GM23338 (cell line): ENCODE measurements at regions not wholly inside any gene's neighbourhood (a gene's known extent, or its start where the extent isn't known, plus 50 kb on each side); places are given as distances from the start of the nearest gene placed in this dataset.

ENCODE experiments used
- ATAC-seq: fragments of 200-7000 bp; cut with Tn5 transposase; 3 replicates; pipeline ENCODE4 v1.9.1; 2020
- DNase-seq: peaks from one replicate; pipeline ENCODE4 v3.0.0-alpha.2; 2015; ENCODE audit warnings: low spot score
- H2AFZ ChIP-seq: fragments of 200-600 bp; sonication (generic); 2 replicates; pipeline ENCODE4 v1.8.0; 2016; ENCODE audit warnings: antibody characterized with exemption, mild to moderate bottlenecking, moderate library complexity
- H3F3A ChIP-seq: fragments of 200-600 bp; sonication (generic); replicated peaks from 2 replicates; pipeline ENCODE4 v1.8.0; 2017; ENCODE audit warnings: antibody characterized with exemption, mixed run types, low read depth
- H3K27ac ChIP-seq: fragments of 200-600 bp; sonication (generic); 2 replicates; pipeline ENCODE4 v1.6.1; 2016; ENCODE audit warnings: low read depth
- H3K27me3 ChIP-seq: fragments of 200-600 bp; sonication (generic); 2 replicates; pipeline ENCODE4 v1.8.0; 2016; ENCODE audit warnings: mild to moderate bottlenecking, mixed run types, moderate library complexity; ENCODE audit not compliant: insufficient read depth
- H3K36me3 ChIP-seq: fragments of 200-600 bp; sonication (generic); 2 replicates; pipeline ENCODE4 v1.8.0; 2016; ENCODE audit warnings: mild to moderate bottlenecking; ENCODE audit not compliant: insufficient read depth
- H3K4me1 ChIP-seq: fragments of 200-600 bp; sonication (generic); 2 replicates; pipeline ENCODE4 v1.8.0; 2016; ENCODE audit warnings: mild to moderate bottlenecking, moderate library complexity; ENCODE audit not compliant: insufficient read depth
- H3K4me2 ChIP-seq: fragments of 200-600 bp; sonication (generic); 2 replicates; pipeline ENCODE4 v1.7.1; 2017; ENCODE audit warnings: mixed run types
- H3K4me3 ChIP-seq: fragments of 200-600 bp; sonication (generic); 2 replicates; pipeline ENCODE4 v1.6.1; 2016; ENCODE audit warnings: mixed run types
- H3K79me2 ChIP-seq: fragments of 200-600 bp; sonication (generic); replicated peaks from 2 replicates; pipeline ENCODE4 v1.8.0; 2017; ENCODE audit warnings: mild to moderate bottlenecking; ENCODE audit not compliant: insufficient read depth
- H3K9me2 ChIP-seq: fragments of 200-600 bp; sonication (generic); 2 replicates; pipeline ENCODE4 v1.8.0; 2017; ENCODE audit not compliant: insufficient read depth
- H4K20me1 ChIP-seq: fragments of 200-600 bp; sonication (generic); replicated peaks from 2 replicates; pipeline ENCODE4 v1.8.0; 2017; ENCODE audit warnings: mild to moderate bottlenecking; ENCODE audit not compliant: insufficient read depth
- H3K27ac Mint-ChIP-seq: 2 replicates; pipeline ENCODE4 v1.8.0; 2020; ENCODE audit warnings: inconsistent platforms, mild to moderate bottlenecking, moderate library complexity, mixed read lengths
- H3K27me3 Mint-ChIP-seq: 3 replicates; pipeline ENCODE4 v1.8.0; 2022; ENCODE audit warnings: low read depth, mild to moderate bottlenecking, moderate library complexity, mixed read lengths, inconsistent platforms; ENCODE audit not compliant: insufficient read depth, poor library complexity
- H3K36me3 Mint-ChIP-seq: 3 replicates; pipeline ENCODE4 v1.8.0; 2021; ENCODE audit warnings: low read depth, mild to moderate bottlenecking, inconsistent platforms, moderate library complexity, mixed read lengths
- H3K4me1 Mint-ChIP-seq: 3 replicates; pipeline ENCODE4 v1.8.0; 2020; ENCODE audit warnings: mild to moderate bottlenecking, inconsistent platforms, mixed read lengths
- H3K4me3 Mint-ChIP-seq: 3 replicates; pipeline ENCODE4 v1.8.0; 2021; ENCODE audit warnings: moderate library complexity, mild to moderate bottlenecking, inconsistent platforms, mixed read lengths
- H3K9me3 Mint-ChIP-seq: 3 replicates; pipeline ENCODE4 v1.8.0; 2020; ENCODE audit warnings: moderate library complexity, mild to moderate bottlenecking, inconsistent platforms, mixed read lengths
- CREB1 ChIP-seq: fragments of 250-450 bp; sonication (Bioruptor Pico); IDR thresholded peaks from 2 replicates; pipeline ENCODE4 v1.5.0; 2020; ENCODE audit warnings: low read depth, mild to moderate bottlenecking, moderate library complexity
- EZH2phosphoT487 ChIP-seq: fragments of 200-600 bp; sonication (generic); IDR thresholded peaks from one replicate; pipeline ENCODE4 v1.8.1; 2018; ENCODE audit warnings: antibody characterized with exemption; ENCODE audit not compliant: unreplicated experiment
- JUNB ChIP-seq: IDR thresholded peaks from one replicate; pipeline ENCODE4 v1.6.1; 2016; ENCODE audit warnings: antibody characterized with exemption; ENCODE audit not compliant: unreplicated experiment
- POLR2AphosphoS5 ChIP-seq: IDR thresholded peaks from 2 replicates; pipeline ENCODE4 v1.6.1; 2016; ENCODE audit warnings: antibody characterized with exemption, low read depth
- STAT1 ChIP-seq: IDR thresholded peaks from one replicate; pipeline ENCODE4 v1.6.1; 2016; ENCODE audit warnings: antibody characterized with exemption; ENCODE audit not compliant: unreplicated experiment
- ZNF114 ChIP-seq: fragments of 250-450 bp; sonication (Bioruptor Pico); IDR thresholded peaks from 2 replicates; pipeline ENCODE4 v1.5.0; 2020; ENCODE audit warnings: mild to moderate bottlenecking, moderate library complexity
- ZNF331 ChIP-seq: fragments of 250-450 bp; sonication (Bioruptor Pico); IDR thresholded peaks from 2 replicates; pipeline ENCODE4 v1.5.0; 2020; ENCODE audit warnings: low read depth, mild to moderate bottlenecking, moderate library complexity
- TF ChIP-seq, protein P1 (sequence below): IDR thresholded peaks from one replicate; pipeline ENCODE4 v1.6.1; 2018; ENCODE audit warnings: antibody characterized with exemption; ENCODE audit not compliant: unreplicated experiment
- TF ChIP-seq, protein P2 (sequence below): fragments of 250-450 bp; sonication (Bioruptor Pico); IDR thresholded peaks from 2 replicates; pipeline ENCODE4 v1.5.0; 2020; ENCODE audit warnings: mild to moderate bottlenecking, moderate library complexity
- TF ChIP-seq, protein P3 (sequence below): IDR thresholded peaks from 2 replicates; pipeline ENCODE4 v1.6.1; 2016; ENCODE audit warnings: antibody characterized with exemption

DNA sequence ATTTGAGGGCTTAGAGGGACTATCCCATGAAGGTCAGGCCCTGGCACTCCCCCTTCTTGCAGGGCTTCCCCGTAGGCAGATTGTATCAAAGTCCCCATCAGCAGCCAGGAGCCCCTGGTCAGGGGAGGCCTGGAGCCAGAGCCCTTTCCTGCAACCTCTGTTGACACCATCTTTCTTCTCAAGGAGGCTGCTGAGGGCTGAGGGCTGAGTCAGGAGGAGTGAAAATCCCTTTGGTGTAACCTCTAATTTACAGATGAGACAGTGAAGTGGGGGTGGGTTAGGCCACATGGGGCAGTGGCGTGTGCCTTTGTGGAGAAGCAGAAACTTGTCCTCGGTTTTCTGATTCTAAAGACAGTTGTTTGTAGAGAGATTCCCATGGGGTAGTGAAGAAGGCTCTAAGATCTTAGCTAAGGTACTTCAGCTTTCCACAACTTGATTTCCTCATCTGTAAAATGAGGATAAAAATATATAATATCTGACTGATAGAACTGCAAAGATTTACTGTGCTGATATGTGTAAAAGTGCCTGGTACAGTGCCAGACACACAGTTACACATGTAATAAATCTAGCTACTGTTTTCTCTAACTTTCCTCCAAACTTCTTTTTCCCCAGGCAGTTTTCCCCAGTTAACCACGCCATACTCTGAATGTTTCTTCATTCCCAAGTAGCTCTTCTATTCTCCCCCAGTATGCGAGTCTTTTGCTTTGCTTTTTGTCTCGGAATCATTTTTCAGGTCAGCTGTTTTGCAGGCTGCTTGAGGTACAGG, 249.4 kb upstream of the TPM1 start:
- H3K27ac ChIP-seq: no peak overlapping the region
- peaks cover 12% of the 10 kb centered on the region for H3K4me1 ChIP-seq
- Mint-ChIP-seq H3K4me1 (peaks cover 22% of the 10 kb centered on the region), H3K27me3 (peaks cover 2% of the 10 kb centered on the region), H3K4me3 (no peak overlapping the region), H3K27ac (no peak overlapping the region), H3K36me3 (no peaks in the 10 kb centered on the region; the same call in 2 of the 3 replicates), H3K9me3 (no peaks in the 10 kb centered on the region)
- no peaks in the 10 kb centered on the region for H3K27me3 ChIP-seq
- no peak for DNase-seq
- no peaks in the 10 kb centered on the region for H3K9me2 ChIP-seq
- H3K4me2 ChIP-seq: no peak overlapping the region
- no peaks in the 10 kb centered on the region for H3F3A ChIP-seq
- no peaks in the 10 kb centered on the region for H4K20me1 ChIP-seq
- TF ChIP-seq JUNB: no peak
- no peak for TF ChIP-seq POLR2AphosphoS5
- no peak for TF ChIP-seq STAT1
- TF ChIP-seq EZH2phosphoT487: no peak
- no peak for TF ChIP-seq ZNF331 (CRISPR knock-in tag)
- TF ChIP-seq, protein P1, sequence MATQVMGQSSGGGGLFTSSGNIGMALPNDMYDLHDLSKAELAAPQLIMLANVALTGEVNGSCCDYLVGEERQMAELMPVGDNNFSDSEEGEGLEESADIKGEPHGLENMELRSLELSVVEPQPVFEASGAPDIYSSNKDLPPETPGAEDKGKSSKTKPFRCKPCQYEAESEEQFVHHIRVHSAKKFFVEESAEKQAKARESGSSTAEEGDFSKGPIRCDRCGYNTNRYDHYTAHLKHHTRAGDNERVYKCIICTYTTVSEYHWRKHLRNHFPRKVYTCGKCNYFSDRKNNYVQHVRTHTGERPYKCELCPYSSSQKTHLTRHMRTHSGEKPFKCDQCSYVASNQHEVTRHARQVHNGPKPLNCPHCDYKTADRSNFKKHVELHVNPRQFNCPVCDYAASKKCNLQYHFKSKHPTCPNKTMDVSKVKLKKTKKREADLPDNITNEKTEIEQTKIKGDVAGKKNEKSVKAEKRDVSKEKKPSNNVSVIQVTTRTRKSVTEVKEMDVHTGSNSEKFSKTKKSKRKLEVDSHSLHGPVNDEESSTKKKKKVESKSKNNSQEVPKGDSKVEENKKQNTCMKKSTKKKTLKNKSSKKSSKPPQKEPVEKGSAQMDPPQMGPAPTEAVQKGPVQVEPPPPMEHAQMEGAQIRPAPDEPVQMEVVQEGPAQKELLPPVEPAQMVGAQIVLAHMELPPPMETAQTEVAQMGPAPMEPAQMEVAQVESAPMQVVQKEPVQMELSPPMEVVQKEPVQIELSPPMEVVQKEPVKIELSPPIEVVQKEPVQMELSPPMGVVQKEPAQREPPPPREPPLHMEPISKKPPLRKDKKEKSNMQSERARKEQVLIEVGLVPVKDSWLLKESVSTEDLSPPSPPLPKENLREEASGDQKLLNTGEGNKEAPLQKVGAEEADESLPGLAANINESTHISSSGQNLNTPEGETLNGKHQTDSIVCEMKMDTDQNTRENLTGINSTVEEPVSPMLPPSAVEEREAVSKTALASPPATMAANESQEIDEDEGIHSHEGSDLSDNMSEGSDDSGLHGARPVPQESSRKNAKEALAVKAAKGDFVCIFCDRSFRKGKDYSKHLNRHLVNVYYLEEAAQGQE: no peak
- TF ChIP-seq, protein P2, sequence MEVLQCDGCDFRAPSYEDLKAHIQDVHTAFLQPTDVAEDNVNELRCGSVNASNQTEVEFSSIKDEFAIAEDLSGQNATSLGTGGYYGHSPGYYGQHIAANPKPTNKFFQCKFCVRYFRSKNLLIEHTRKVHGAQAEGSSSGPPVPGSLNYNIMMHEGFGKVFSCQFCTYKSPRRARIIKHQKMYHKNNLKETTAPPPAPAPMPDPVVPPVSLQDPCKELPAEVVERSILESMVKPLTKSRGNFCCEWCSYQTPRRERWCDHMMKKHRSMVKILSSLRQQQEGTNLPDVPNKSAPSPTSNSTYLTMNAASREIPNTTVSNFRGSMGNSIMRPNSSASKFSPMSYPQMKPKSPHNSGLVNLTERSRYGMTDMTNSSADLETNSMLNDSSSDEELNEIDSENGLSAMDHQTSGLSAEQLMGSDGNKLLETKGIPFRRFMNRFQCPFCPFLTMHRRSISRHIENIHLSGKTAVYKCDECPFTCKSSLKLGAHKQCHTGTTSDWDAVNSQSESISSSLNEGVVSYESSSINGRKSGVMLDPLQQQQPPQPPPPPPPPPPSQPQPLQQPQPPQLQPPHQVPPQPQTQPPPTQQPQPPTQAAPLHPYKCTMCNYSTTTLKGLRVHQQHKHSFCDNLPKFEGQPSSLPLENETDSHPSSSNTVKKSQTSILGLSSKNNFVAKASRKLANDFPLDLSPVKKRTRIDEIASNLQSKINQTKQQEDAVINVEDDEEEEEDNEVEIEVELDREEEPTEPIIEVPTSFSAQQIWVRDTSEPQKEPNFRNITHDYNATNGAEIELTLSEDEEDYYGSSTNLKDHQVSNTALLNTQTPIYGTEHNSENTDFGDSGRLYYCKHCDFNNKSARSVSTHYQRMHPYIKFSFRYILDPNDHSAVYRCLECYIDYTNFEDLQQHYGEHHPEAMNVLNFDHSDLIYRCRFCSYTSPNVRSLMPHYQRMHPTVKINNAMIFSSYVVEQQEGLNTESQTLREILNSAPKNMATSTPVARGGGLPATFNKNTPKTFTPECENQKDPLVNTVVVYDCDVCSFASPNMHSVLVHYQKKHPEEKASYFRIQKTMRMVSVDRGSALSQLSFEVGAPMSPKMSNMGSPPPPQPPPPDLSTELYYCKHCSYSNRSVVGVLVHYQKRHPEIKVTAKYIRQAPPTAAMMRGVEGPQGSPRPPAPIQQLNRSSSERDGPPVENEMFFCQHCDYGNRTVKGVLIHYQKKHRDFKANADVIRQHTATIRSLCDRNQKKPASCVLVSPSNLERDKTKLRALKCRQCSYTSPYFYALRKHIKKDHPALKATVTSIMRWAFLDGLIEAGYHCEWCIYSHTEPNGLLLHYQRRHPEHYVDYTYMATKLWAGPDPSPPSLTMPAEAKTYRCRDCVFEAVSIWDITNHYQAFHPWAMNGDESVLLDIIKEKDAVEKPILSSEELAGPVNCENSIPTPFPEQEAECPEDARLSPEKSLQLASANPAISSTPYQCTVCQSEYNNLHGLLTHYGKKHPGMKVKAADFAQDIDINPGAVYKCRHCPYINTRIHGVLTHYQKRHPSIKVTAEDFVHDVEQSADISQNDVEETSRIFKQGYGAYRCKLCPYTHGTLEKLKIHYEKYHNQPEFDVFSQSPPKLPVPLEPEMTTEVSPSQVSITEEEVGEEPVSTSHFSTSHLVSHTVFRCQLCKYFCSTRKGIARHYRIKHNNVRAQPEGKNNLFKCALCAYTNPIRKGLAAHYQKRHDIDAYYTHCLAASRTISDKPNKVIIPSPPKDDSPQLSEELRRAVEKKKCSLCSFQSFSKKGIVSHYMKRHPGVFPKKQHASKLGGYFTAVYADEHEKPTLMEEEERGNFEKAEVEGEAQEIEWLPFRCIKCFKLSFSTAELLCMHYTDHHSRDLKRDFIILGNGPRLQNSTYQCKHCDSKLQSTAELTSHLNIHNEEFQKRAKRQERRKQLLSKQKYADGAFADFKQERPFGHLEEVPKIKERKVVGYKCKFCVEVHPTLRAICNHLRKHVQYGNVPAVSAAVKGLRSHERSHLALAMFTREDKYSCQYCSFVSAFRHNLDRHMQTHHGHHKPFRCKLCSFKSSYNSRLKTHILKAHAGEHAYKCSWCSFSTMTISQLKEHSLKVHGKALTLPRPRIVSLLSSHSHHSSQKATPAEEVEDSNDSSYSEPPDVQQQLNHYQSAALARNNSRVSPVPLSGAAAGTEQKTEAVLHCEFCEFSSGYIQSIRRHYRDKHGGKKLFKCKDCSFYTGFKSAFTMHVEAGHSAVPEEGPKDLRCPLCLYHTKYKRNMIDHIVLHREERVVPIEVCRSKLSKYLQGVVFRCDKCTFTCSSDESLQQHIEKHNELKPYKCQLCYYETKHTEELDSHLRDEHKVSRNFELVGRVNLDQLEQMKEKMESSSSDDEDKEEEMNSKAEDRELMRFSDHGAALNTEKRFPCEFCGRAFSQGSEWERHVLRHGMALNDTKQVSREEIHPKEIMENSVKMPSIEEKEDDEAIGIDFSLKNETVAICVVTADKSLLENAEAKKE (CRISPR knock-in tag): no peak
- TF ChIP-seq, protein P3, sequence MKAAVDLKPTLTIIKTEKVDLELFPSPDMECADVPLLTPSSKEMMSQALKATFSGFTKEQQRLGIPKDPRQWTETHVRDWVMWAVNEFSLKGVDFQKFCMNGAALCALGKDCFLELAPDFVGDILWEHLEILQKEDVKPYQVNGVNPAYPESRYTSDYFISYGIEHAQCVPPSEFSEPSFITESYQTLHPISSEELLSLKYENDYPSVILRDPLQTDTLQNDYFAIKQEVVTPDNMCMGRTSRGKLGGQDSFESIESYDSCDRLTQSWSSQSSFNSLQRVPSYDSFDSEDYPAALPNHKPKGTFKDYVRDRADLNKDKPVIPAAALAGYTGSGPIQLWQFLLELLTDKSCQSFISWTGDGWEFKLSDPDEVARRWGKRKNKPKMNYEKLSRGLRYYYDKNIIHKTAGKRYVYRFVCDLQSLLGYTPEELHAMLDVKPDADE: no peak
- TF ChIP-seq ZNF114: no peak
- TF ChIP-seq CREB1: no peak
- no peak for ATAC-seq
- no peak overlapping the region for H2AFZ ChIP-seq
- no peaks in the 10 kb centered on the region for H3K79me2 ChIP-seq
- no peaks in the 10 kb centered on the region for H3K36me3 ChIP-seq
- no peak overlapping the region for H3K4me3 ChIP-seq
